Testis (tissue), 2 donors: ENCODE measurements at regions not wholly inside any gene's neighbourhood (a gene's known extent, or its start where the extent isn't known, plus 50 kb on each side); places are given as distances from the start of the nearest gene placed in this dataset.
"Not testable (repeated sequence)": the region's sequence is repeated elsewhere in the genome, so short reads cannot be mapped to it uniquely, and the experiment has no call there.

ENCODE experiments used
- POLR2A ChIP-seq: fragments of 450-650 bp; IDR thresholded peaks from one replicate; pipeline ENCODE4 v1.6.1; 2017; ENCODE audit warnings: antibody characterized with exemption, mild to moderate bottlenecking, moderate library complexity
- TF ChIP-seq, protein P1 (sequence below), 3 experiments: fragments of 450-650 bp in 2 of 3; fragments of 200-600 bp in 1 of 3; sonication (generic) in 1 of 3; IDR thresholded peaks; one replicate each; pipeline ENCODE4 v1.5.1; 2016 to 2019; ENCODE audit warnings: antibody characterized with exemption in 3 of 3, mild to moderate bottlenecking in 2 of 3, moderate library complexity in 1 of 3

DNA sequence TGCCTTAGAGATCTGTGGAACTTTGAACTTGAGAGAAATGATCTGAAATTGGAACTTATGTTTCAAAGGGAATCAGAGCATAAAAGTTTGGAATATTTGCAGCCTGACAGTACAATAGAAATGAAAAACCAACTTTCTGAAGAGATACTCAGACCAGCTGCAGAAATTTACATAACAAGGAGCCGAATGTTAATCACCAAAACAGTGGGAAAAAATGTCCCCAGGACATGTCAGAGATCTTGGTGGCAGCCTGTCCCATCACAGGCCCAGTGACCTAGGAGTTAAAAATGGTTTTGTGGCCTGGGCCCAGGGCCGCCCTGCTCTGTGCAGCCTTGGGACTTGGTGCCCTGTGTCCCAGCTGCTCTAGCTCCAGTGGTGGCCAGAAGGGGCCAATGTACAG lies 88.2 kb upstream of the ADORA2B start:
- TF ChIP-seq, protein P1, sequence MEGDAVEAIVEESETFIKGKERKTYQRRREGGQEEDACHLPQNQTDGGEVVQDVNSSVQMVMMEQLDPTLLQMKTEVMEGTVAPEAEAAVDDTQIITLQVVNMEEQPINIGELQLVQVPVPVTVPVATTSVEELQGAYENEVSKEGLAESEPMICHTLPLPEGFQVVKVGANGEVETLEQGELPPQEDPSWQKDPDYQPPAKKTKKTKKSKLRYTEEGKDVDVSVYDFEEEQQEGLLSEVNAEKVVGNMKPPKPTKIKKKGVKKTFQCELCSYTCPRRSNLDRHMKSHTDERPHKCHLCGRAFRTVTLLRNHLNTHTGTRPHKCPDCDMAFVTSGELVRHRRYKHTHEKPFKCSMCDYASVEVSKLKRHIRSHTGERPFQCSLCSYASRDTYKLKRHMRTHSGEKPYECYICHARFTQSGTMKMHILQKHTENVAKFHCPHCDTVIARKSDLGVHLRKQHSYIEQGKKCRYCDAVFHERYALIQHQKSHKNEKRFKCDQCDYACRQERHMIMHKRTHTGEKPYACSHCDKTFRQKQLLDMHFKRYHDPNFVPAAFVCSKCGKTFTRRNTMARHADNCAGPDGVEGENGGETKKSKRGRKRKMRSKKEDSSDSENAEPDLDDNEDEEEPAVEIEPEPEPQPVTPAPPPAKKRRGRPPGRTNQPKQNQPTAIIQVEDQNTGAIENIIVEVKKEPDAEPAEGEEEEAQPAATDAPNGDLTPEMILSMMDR (IDR thresholded peaks at IDR 0.05), result not testable (repeated sequence)
- TF ChIP-seq POLR2A, result not testable (repeated sequence)
